SJSA1 (cell line): ENCODE measurements at regions not wholly inside any gene's neighbourhood (a gene's known extent, or its start where the extent isn't known, plus 50 kb on each side); places are given as distances from the start of the nearest gene placed in this dataset.

Experiments
- DNase-seq, 2 experiments: peaks; one replicate each; pipeline ENCODE4 v3.0.0-alpha.2; 2015 to 2020; ENCODE audit warnings: low spot score in 2 of 2, low read depth in 1 of 2
- H3K27ac ChIP-seq: fragments of 250-450 bp; sonication (Bioruptor Pico); 2 replicates; pipeline ENCODE4 v1.5.1; 2020; ENCODE audit warnings: mild to moderate bottlenecking, moderate library complexity
- H3K27me3 ChIP-seq: fragments of 250-450 bp; sonication (Bioruptor Pico); replicated peaks from 2 replicates; pipeline ENCODE4 v1.5.1; 2020; ENCODE audit warnings: mild to moderate bottlenecking, moderate library complexity
- H3K36me3 ChIP-seq: fragments of 250-450 bp; sonication (Bioruptor Pico); 2 replicates; pipeline ENCODE4 v1.5.1; 2020; ENCODE audit warnings: mild to moderate bottlenecking
- H3K4me1 ChIP-seq: fragments of 250-450 bp; sonication (Bioruptor Pico); replicated peaks from 2 replicates; pipeline ENCODE4 v1.6.1; 2021; ENCODE audit warnings: mild to moderate bottlenecking
- H3K4me3 ChIP-seq: fragments of 250-450 bp; sonication (Bioruptor Pico); 2 replicates; pipeline ENCODE4 v1.5.1; 2020; ENCODE audit warnings: mild to moderate bottlenecking
- H3K9me3 ChIP-seq: fragments of 250-450 bp; sonication (Bioruptor Pico); replicated peaks from 2 replicates; pipeline ENCODE4 v1.5.1; 2020; ENCODE audit warnings: mild to moderate bottlenecking

DNA sequence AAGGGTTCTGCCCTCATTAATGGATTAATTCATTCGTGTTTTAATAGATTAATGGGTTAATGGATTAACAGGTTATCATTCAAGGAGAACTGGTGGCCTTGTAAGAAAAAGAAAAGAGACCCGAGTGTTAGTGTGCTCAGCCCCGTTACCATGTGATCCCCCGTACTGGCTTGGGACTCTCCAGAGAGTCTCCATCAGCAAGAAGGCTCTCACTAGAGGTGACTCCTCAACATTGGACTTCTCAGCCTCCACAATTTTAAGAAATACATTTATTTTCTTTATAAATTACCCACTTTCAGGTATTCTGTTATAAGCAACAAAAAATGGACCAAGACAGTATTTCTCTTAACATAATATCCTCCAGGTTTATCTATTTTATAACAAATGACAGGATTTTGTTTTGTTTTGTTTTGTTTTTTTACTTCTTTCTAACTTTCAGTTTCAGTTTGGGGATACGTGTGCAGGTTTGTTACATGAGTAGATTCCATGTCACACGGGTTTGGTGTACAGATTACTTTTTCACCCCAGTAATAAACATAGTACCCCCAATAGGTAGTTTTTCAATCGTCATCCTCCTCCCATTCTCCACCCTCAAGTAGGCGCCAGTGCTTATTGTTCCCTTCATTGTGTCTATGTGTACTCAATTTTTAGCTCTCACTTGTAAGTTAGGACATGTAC is 456.1 kb downstream of the DNAH5 start:
- no peaks in the 10 kb centered on the region for H3K27me3 ChIP-seq
- H3K4me1 ChIP-seq = no peaks in the 10 kb centered on the region
- no peak for DNase-seq
- no peaks in the 10 kb centered on the region for H3K9me3 ChIP-seq
- H3K36me3 ChIP-seq = no peaks in the 10 kb centered on the region
- H3K27ac ChIP-seq = no peak overlapping the region
- H3K4me3 ChIP-seq = no peak overlapping the region

DNA sequence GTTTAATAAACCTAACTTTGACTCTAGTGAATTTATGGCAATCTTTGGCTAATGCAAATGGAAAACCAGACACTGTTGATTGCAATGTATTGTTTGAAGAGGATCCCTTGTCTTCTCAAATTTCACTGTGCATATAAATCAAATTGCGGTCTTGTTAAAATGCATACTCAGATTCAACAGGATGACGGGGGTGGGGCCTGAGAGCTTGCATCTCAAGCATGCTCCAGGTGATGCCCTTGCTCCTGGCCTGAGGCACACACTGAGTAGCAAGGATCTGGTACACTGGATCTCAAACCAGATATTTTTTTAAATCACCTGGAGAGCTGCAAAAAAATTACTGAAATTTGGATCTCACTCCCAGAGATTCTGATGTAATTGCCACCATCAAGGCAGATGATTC is 463.7 kb downstream of the DNAH5 start:
- no peak overlapping the region for H3K27ac ChIP-seq
- H3K9me3 ChIP-seq = no peaks in the 10 kb centered on the region
- no peaks in the 10 kb centered on the region for H3K36me3 ChIP-seq
- H3K4me1 ChIP-seq = no peaks in the 10 kb centered on the region
- no peak for DNase-seq
- no peak overlapping the region for H3K4me3 ChIP-seq
- H3K27me3 ChIP-seq = no peaks in the 10 kb centered on the region

DNA sequence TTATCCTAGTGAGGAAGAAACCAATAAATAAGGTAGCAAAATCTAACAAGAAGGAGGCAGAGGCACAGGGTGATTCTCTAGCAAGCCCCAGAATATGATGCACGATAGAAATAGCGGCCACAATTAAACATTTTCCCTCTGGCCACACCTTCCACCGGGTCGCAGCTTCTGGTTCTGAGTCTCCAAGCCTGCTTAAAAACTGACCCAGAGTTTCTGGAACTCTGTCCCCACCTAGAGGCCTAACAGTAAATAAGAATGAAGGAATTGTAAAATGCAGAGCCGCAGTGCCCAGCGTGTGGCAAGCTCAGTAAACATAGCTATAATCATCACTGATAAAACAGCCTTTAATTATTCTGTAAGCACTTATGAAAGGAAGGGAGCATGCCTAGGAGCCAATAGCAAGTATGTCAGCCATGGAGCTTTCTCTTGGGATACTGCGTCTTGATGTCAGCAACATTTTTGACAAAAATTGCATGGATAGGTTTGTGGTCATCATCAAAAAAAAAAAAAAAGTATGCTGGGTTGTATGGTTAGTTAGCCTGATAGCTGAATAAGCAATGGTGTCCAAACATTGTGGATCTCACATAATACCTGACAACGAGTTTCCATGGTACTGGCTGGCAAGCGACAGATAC is 465.5 kb downstream of the DNAH5 start:
- H3K4me1 ChIP-seq = no peaks in the 10 kb centered on the region
- no peak for DNase-seq
- H3K27ac ChIP-seq = no peak overlapping the region
- no peaks in the 10 kb centered on the region for H3K36me3 ChIP-seq
- no peak overlapping the region for H3K4me3 ChIP-seq
- H3K9me3 ChIP-seq = no peaks in the 10 kb centered on the region
- H3K27me3 ChIP-seq = no peaks in the 10 kb centered on the region

DNA sequence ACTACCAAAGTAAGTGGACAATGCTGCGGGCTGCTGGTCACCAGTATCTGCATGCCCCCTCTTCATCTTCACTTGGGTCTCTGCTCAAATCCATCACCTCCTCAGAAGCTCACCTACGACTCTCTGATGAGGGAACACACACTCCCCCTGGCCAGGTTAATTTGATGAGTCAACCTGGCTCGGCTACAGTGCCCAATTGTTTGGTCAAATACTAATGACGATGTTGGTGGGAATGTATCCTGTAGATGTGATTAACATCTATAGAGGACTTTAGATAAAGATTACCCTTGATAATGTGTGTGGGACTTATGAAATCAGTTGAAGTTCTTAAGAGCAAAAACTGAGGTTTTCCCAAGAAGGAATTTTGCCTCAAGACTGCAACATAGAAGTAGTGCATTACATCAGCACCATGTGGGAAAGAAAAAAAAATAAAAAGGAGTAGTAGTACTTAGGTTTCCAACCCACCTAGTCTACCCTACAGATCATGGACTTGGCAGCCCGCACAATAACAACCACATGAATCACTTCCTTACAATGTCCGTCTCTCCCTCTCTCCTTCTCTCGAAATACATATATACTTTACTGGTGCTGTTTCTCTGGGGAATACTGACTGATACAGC is 467.3 kb downstream of the DNAH5 start:
- H3K36me3 ChIP-seq = no peaks in the 10 kb centered on the region
- no peak for DNase-seq
- H3K4me1 ChIP-seq = no peaks in the 10 kb centered on the region
- H3K27ac ChIP-seq = no peak overlapping the region
- no peak overlapping the region for H3K4me3 ChIP-seq
- 0 out of 2 replicates have a peak, but pooled peaks cover 1% of the 10 kb centered on the region for H3K27me3 ChIP-seq
- H3K9me3 ChIP-seq = no peaks in the 10 kb centered on the region

DNA sequence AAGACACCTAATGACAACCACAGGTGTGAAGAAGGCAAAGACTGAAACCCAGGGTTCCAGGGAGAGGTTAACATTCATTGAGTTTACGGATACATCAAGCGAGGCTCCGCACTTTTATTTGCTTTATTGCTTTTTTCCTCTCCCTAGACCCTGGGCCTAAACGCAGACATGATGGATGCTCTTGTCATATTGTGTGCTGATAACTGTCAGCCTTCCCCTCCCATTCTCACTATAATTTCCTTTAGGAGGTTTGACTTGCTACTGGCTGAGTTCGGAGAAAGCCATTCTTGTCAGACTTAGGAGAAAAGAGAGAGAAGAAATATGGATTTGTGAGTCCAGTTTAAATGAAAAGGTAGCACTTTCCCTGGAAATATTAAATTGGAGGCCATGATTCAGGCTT is 471.6 kb downstream of the DNAH5 start:
- Histone ChIP-seq H3K4me3 (no peak overlapping the region), H3K27ac (no peak overlapping the region), H3K27me3 (0 out of 2 replicates have a peak, but pooled peaks cover 3% of the 10 kb centered on the region), H3K4me1 (no peaks in the 10 kb centered on the region), H3K9me3 (no peaks in the 10 kb centered on the region; the same call in 1 of the 2 replicates), H3K36me3 (no peaks in the 10 kb centered on the region)
- DNase-seq = no peak

DNA sequence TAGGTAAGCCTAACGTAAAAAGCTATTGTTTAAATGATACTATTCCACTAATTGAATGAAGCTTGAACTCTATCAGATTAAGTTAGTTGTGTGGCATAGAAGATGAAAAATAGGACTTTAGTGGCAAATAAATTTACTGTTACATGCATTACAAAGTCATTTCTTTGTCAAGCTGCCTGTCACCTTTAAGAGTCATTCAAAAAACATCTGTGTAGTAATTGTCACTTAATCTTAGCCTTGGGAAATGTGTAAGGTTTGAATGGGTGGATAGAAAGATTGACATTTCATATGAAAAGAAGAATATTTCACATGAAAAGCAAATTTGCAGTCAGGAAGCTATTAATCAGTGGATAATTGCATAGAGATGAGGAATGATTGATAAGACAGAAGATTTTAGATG is 473.5 kb downstream of the DNAH5 start:
- no peak for DNase-seq
- H3K27ac ChIP-seq = no peak overlapping the region
- no peaks in the 10 kb centered on the region for H3K36me3 ChIP-seq
- 0 out of 2 replicates have a peak, but pooled peaks cover 3% of the 10 kb centered on the region for H3K27me3 ChIP-seq
- H3K4me3 ChIP-seq = no peak overlapping the region
- no peaks in the 10 kb centered on the region; the same call in 1 of the 2 replicates for H3K9me3 ChIP-seq
- no peaks in the 10 kb centered on the region for H3K4me1 ChIP-seq

DNA sequence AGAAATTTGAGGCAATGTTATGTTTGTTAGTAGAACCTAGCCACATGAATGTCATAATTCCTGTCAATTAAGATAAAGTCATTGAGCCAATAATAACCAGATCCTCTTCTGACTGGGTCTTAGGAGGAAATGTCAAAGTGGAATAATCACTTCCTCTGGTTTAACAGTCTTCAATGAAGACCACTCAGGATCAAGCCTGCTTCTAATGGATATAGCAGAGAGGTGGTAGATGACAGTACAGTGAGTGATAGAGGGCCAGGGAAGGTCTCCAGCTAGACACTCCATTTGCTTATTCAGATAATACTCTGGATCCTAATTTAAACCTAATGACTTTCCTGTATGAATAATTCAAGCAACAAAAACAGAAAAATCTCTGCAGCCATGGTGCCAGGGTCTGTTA is 474.2 kb downstream of the DNAH5 start:
- H3K4me1 ChIP-seq = no peaks in the 10 kb centered on the region
- no peak for DNase-seq
- H3K4me3 ChIP-seq = no peak overlapping the region
- H3K27me3 ChIP-seq = 0 out of 2 replicates have a peak, but pooled peaks cover 3% of the 10 kb centered on the region
- H3K9me3 ChIP-seq = no peaks in the 10 kb centered on the region; the same call in 1 of the 2 replicates
- H3K27ac ChIP-seq = no peak overlapping the region
- H3K36me3 ChIP-seq = no peaks in the 10 kb centered on the region

DNA sequence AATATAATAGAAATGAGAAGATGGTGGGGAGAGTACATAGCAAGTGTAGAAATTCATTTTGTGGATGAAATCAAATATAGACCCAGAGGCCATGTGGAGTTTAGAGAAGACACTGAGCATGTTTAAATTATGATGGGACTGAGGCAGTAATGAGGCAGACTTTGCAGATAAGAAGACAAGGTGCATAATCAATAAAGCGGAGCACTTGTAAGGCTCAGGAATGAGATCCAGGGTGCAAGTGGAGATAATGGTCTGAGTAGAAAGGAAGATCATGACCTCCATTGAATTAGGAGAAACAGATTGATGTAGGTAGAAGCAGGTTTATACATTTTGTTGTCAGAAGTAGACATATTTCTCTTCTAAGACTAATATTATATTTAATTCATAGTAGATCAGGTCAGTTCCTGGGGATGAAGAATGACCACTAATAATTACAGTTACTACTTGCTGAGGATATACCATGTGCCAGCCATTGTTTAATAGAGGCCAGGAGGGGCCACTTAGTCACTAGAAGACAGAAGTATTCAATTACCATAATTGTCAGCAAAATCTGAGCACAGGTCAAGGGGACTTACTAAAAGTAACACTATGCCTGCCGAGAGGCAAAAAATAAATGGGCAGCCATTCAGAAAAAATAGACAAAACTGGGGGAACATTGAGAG is 479.8 kb downstream of the DNAH5 start:
- H3K9me3 ChIP-seq = no peaks in the 10 kb centered on the region; the same call in 1 of the 2 replicates
- H3K36me3 ChIP-seq = no peaks in the 10 kb centered on the region
- DNase-seq = no peak
- no peaks in the 10 kb centered on the region for H3K4me1 ChIP-seq
- no peak overlapping the region for H3K27ac ChIP-seq
- H3K4me3 ChIP-seq = no peak overlapping the region
- no peaks in the 10 kb centered on the region for H3K27me3 ChIP-seq

DNA sequence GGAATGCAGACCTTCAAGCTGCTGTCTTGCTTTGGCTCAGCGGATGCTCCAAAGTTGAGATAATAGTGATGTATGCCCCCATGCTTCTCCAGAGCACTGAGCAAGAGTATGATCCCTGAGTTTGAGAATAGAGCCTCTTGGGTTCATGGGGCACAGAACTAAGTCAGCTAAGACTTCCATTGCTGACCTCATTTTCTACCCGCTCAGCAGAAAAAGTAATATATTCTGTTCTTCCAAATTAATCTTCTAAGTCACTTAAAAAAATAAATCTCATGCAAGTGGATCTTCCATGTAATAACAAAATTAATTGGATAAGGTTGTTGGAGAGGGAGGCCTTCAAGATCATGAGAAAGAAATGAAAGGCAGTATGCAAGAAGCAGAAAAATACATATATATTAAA is 483.9 kb downstream of the DNAH5 start:
- Histone ChIP-seq H3K4me3 (no peak overlapping the region), H3K27me3 (no peaks in the 10 kb centered on the region), H3K9me3 (no peaks in the 10 kb centered on the region), H3K4me1 (no peaks in the 10 kb centered on the region), H3K27ac (no peak overlapping the region), H3K36me3 (no peaks in the 10 kb centered on the region)
- no peak for DNase-seq

DNA sequence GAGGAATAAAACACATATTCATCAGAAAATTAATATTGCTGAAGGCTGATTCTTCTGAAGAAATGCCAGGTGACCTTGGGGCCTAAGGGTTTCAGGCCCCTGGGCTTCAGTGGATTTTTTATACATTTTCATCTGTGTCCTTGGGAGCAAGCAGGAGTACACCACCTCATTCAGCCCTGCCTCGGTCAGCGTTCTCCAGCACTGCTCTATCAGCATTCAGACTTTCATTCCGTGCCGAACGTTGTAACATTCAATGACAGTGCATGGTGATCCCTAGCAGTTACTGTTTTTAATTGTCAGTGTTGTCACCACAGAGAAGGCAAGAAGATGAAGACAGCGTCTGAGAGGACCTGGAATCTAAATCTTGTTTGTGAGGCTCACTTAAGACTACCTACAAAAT is 490.4 kb downstream of the DNAH5 start:
- Histone ChIP-seq H3K4me3 (no peak overlapping the region), H3K36me3 (no peaks in the 10 kb centered on the region), H3K4me1 (no peaks in the 10 kb centered on the region), H3K27me3 (no peaks in the 10 kb centered on the region), H3K27ac (no peak overlapping the region), H3K9me3 (no peaks in the 10 kb centered on the region)
- no peak for DNase-seq

DNA sequence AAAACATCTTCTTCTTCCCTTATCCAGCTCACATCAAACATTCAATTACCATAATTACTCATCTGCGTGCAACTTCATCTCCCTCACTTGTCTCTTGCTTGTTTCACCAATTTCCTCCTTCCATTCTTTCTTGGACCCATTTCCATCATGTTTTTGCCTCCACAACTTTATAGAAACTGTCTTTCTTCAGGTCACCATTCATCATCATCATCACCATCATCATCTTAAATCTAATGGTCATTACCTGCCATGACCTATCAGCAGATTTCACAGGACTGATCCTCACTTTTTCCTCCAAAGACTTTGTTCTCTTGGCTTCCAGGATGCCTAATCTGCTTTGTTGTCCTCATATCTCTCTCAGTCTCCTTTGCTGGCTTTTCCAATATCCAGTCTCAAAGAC is 495.6 kb downstream of the DNAH5 start:
- no peaks in the 10 kb centered on the region for H3K4me1 ChIP-seq
- H3K27me3 ChIP-seq = no peaks in the 10 kb centered on the region
- H3K4me3 ChIP-seq = no peak overlapping the region
- H3K9me3 ChIP-seq = no peaks in the 10 kb centered on the region
- H3K36me3 ChIP-seq = no peaks in the 10 kb centered on the region
- H3K27ac ChIP-seq = no peak overlapping the region
- no peak for DNase-seq

DNA sequence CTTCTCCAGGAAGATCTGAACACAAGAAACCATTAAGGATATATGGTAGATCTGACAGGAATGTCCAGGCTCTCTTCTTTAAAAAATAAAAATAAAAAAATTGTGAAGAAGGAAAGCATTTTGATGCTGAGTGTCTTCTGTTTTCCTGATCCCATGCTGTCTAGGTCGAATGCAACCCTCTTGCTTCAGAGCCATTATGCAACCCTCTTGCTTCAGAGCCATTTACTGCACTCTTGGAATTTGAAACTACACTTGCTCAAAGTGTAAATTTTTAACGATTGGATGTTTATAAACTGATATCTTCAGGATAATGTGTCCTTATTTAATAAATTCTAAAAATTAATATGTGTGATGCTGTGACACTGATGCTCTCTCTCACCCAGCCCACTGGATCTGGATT is 505.1 kb downstream of the DNAH5 start:
- H3K4me3 ChIP-seq = no peak overlapping the region
- H3K9me3 ChIP-seq = no peaks in the 10 kb centered on the region; the same call in 1 of the 2 replicates
- DNase-seq = no peak
- no peak overlapping the region for H3K27ac ChIP-seq
- H3K36me3 ChIP-seq = no peaks in the 10 kb centered on the region
- H3K4me1 ChIP-seq = no peaks in the 10 kb centered on the region
- no peaks in the 10 kb centered on the region for H3K27me3 ChIP-seq

DNA sequence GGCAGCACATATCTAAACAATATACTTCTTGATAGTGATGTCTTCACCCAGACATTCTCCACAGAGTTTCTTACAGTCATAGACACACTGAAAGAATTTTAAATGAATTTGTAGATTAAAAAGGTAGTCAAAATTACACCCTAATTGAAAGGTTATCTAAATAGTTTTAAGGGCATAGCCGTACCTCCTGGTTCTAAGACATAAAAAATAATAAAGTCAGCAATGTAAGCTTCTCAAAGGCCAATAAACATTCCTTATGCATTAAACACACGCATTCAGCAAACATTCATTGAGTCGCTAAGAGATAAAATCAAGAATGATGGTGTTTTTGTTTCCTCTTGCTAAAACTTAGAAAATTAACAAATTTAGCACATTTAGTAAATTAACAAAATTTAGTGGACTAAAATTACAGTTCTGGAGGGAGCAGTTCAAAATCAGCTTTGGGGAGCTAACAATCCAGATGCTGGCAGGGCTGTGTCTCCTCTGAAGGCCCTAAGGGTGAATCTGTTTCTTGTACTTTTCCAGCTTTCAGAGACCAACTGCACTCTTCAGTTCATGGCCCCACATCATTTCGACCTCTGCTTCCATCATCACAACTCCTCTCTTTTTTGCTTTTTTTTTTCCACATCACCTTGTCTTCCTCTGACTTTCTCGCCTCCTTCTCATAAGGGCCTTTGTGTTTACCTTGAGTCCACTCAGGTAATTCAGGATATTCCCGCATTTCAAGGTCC is 516.5 kb downstream of the DNAH5 start:
- no peak for DNase-seq
- no peaks in the 10 kb centered on the region for H3K4me1 ChIP-seq

More for the DNA sequence above, 516.5 kb downstream of the DNAH5 start:
- Histone ChIP-seq H3K4me3 (no peak overlapping the region), H3K9me3 (no peaks in the 10 kb centered on the region), H3K27ac (no peak overlapping the region), H3K36me3 (no peaks in the 10 kb centered on the region), H3K27me3 (no peaks in the 10 kb centered on the region)
